Smooth muscle cell (in vitro differentiated cells): ENCODE measurements at regions not wholly inside any gene's neighbourhood (a gene's known extent, or its start where the extent isn't known, plus 50 kb on each side); places are given as distances from the start of the nearest gene placed in this dataset.

Experiments
- DNase-seq: peaks from one replicate; lab custom pipeline; 2025; ENCODE audit not compliant: unreplicated experiment; lab: John Stamatoyannopoulos, UW
- H2AFZ ChIP-seq: fragments of 200-600 bp; sonication (generic); 2 replicates; pipeline ENCODE4 v1.6.0; 2016; ENCODE audit warnings: antibody characterized with exemption, low read depth, mild to moderate bottlenecking
- H3F3A ChIP-seq: fragments of 200-600 bp; sonication (generic); 2 replicates; pipeline ENCODE4 v1.6.0; 2017; ENCODE audit warnings: antibody characterized with exemption, low read depth
- H3K27ac ChIP-seq: fragments of 200-600 bp; sonication (generic); 2 replicates; pipeline ENCODE4 v1.5.1; 2016; ENCODE audit warnings: low read depth, mild to moderate bottlenecking
- H3K27me3 ChIP-seq: fragments of 200-600 bp; sonication (generic); 2 replicates; pipeline ENCODE4 v1.6.1; 2016; ENCODE audit warnings: low read depth, mild to moderate bottlenecking
- H3K36me3 ChIP-seq: fragments of 200-600 bp; sonication (generic); 2 replicates; pipeline ENCODE4 v1.5.1; 2016; ENCODE audit warnings: low read depth
- H3K4me1 ChIP-seq: fragments of 200-600 bp; sonication (generic); 2 replicates; pipeline ENCODE4 v1.5.1; 2016; ENCODE audit warnings: low read depth
- H3K4me2 ChIP-seq: fragments of 200-600 bp; sonication (generic); 2 replicates; pipeline ENCODE4 v1.6.0; 2016; ENCODE audit warnings: mild to moderate bottlenecking
- H3K4me3 ChIP-seq: fragments of 200-600 bp; sonication (generic); 2 replicates; pipeline ENCODE4 v1.5.1; 2016; ENCODE audit warnings: mild to moderate bottlenecking
- H3K79me2 ChIP-seq: fragments of 200-600 bp; sonication (generic); 2 replicates; pipeline ENCODE4 v1.6.0; 2016; ENCODE audit warnings: low read depth, mild to moderate bottlenecking
- H3K9ac ChIP-seq: fragments of 200-600 bp; sonication (generic); 2 replicates; pipeline ENCODE4 v1.6.0; 2016; ENCODE audit warnings: low read depth
- H3K9me3 ChIP-seq: fragments of 200-600 bp; sonication (generic); replicated peaks from 2 replicates; pipeline ENCODE4 v1.5.1; 2016; ENCODE audit warnings: low read depth
- H4K20me1 ChIP-seq: fragments of 200-600 bp; sonication (generic); 2 replicates; pipeline ENCODE4 v1.6.0; 2016; ENCODE audit warnings: low read depth
- CTCF ChIP-seq: fragments of 200-600 bp; sonication (generic); IDR thresholded peaks from 2 replicates; pipeline ENCODE4 v1.5.1; 2017; ENCODE audit warnings: borderline replicate concordance, mild to moderate bottlenecking, antibody characterized with exemption; ENCODE audit not compliant: insufficient read depth, poor library complexity, severe bottlenecking
- WGBS: methylation state at CpG from one replicate; pipeline ENCODE4 v1.1.7; 2016; ENCODE audit warnings: low lambda C conversion rate; 5-methylcytosine and 5-hydroxymethylcytosine counted together

GRCh38 chr13:50257646-50258045 is 242.4 kb downstream of the KCNRG start:
- Histone ChIP-seq H3K27ac (no peak overlapping the region), H3K36me3 (no peaks in the 10 kb centered on the region), H4K20me1 (no peaks in the 10 kb centered on the region), H2AFZ (no peak overlapping the region), H3K4me1 (no peaks in the 10 kb centered on the region), H3K9ac (no peak overlapping the region), H3K27me3 (no peaks in the 10 kb centered on the region), H3K4me2 (no peak overlapping the region), H3K79me2 (no peaks in the 10 kb centered on the region), H3F3A (no peaks in the 10 kb centered on the region), H3K9me3 (no peaks in the 10 kb centered on the region), H3K4me3 (no peak overlapping the region)
- TF ChIP-seq CTCF: no peak
- 90% methylated on average over 3 of the region's 3 CpGs for WGBS
- DNase-seq: no peak

DNA sequence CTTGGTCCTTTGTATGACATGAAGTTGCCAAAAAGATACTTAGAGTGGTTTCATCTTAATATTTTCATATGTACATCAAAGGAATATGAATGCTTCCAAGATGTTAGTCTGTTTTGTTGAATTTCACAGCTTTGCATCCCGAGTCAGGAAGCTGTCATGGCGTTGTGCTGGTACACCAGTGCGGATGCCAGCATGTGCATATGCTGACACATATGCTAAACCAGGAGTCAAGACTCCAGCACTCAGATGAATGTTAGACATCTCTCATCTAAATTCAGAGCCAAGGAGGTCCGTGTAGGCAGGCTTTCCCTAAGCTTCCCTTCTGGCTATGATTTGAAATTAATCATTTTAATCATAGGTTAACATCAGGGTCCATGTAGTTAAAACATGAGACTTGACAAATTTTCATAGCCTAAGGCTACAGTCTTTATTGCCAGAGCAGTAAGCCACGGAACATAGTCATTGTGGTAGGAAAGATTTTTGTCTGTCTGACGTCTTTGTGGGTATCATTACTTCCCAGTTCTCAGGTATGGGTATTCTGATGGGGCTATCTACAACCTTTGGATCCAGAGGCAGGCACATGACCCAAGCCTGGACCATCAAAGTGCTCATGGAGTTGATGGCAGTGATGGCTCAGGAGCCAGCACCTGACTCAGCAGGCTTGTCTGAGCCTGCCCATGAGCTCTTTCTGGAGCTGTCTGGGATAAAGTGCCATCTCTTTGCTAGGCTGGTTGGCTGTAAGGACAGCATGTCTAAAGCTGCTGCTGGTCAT is 246.1 kb downstream of the KCNRG start:
- Histone ChIP-seq H2AFZ (no peak overlapping the region), H3K27ac (no peak overlapping the region), H3K27me3 (no peaks in the 10 kb centered on the region), H3K4me2 (no peak overlapping the region), H4K20me1 (no peaks in the 10 kb centered on the region), H3K4me3 (no peak overlapping the region), H3K36me3 (no peaks in the 10 kb centered on the region), H3F3A (no peaks in the 10 kb centered on the region), H3K79me2 (no peaks in the 10 kb centered on the region), H3K4me1 (no peaks in the 10 kb centered on the region), H3K9me3 (no peaks in the 10 kb centered on the region), H3K9ac (no peak overlapping the region)
- no peak for TF ChIP-seq CTCF
- WGBS: 93% methylated on average over 6 of the region's 6 CpGs
- DNase-seq: no peak

GRCh38 chr13:50267066-50267465 is 251.8 kb downstream of the KCNRG start:
- no peak for TF ChIP-seq CTCF
- no peaks in the 10 kb centered on the region for H3K9me3 ChIP-seq
- no peak for DNase-seq
- H3K27me3 ChIP-seq: no peaks in the 10 kb centered on the region
- no peak overlapping the region for H3K9ac ChIP-seq
- no peaks in the 10 kb centered on the region for H4K20me1 ChIP-seq
- WGBS: 76% methylated on average over 5 of the region's 5 CpGs
- no peaks in the 10 kb centered on the region for H3K4me1 ChIP-seq
- H2AFZ ChIP-seq: no peak overlapping the region
- H3K79me2 ChIP-seq: no peaks in the 10 kb centered on the region
- H3K36me3 ChIP-seq: no peaks in the 10 kb centered on the region
- H3K4me3 ChIP-seq: no peak overlapping the region
- H3K27ac ChIP-seq: no peak overlapping the region
- no peak overlapping the region for H3K4me2 ChIP-seq
- no peaks in the 10 kb centered on the region for H3F3A ChIP-seq

- no peak overlapping the region for H3K9ac ChIP-seq
- WGBS: 81% methylated on average over 1 of the region's 1 CpG
- no peak overlapping the region for H3K4me2 ChIP-seq
Observed at GRCh38 chr13:50267917-50268316, 252.7 kb downstream of the KCNRG start.

More at GRCh38 chr13:50267917-50268316, 252.7 kb downstream of the KCNRG start:
- H3K79me2 ChIP-seq: no peaks in the 10 kb centered on the region
- no peak overlapping the region for H2AFZ ChIP-seq
- no peak for TF ChIP-seq CTCF
- no peaks in the 10 kb centered on the region for H3K9me3 ChIP-seq
- no peak overlapping the region for H3K4me3 ChIP-seq
- H3K4me1 ChIP-seq: no peaks in the 10 kb centered on the region
- H3K27me3 ChIP-seq: no peaks in the 10 kb centered on the region
- DNase-seq: no peak
- no peaks in the 10 kb centered on the region for H3K36me3 ChIP-seq
- no peaks in the 10 kb centered on the region for H4K20me1 ChIP-seq
- no peak overlapping the region for H3K27ac ChIP-seq
- no peaks in the 10 kb centered on the region for H3F3A ChIP-seq
